ENCODE measurements at regions not wholly inside any gene's neighbourhood (a gene's known extent, or its start where the extent isn't known, plus 50 kb on each side); places are given as distances from the start of the nearest gene placed in this dataset.

- H2AFZ ChIP-seq (ENCODE audit: low read length), result no peak overlapping the region
- ATAC-seq (no peak), FAIRE-seq (no peak), DNase-seq (ENCODE audit: low spot score) (no peak)
- ChIA-PET CTCF (ENCODE audit: low intra/inter-chr PET ratio, low total read pairs) (no interaction called here), POLR2A (no interaction called here)
- H3K9me3 ChIP-seq (ENCODE audit: low read length), result no peaks in the 10 kb centered on the region
- no peaks in the 10 kb centered on the region for H3K79me2 ChIP-seq (ENCODE audit: insufficient read depth, low read length)
- H3K4me2 ChIP-seq (ENCODE audit: low read depth, low read length), result no peak overlapping the region
- H3K36me3 ChIP-seq (replicated peaks in 1 of 2; ENCODE audit: control insufficient read depth in 1 of 2, insufficient read depth in 2 of 2, low read length in 2 of 2), result no peaks in the 10 kb centered on the region
- intact Hi-C loops (cut with micrococcal nuclease; ENCODE audit: unreplicated experiment), result no loop called here
- H3K27ac ChIP-seq (ENCODE audit: extremely low read length, insufficient read depth, low read length), result no peak overlapping the region
- BruUV-seq (replicated peaks), result no TSS peak
- H3K4me1 ChIP-seq (ENCODE audit: insufficient read depth, low read length), result no peaks in the 10 kb centered on the region
- H4K20me1 ChIP-seq (ENCODE audit: insufficient read depth, low read length), result no peaks in the 10 kb centered on the region
- H3K9ac ChIP-seq (ENCODE audit: insufficient read depth, low read depth, low read length), result no peak overlapping the region
- H3K27me3 ChIP-seq (ENCODE audit: control insufficient read depth in 1 of 2, insufficient read depth in 2 of 2, low read length in 2 of 2), result no peaks in the 10 kb centered on the region
- no peak overlapping the region for H3K4me3 ChIP-seq (replicated peaks in 1 of 3; ENCODE audit: insufficient read depth in 1 of 3, low read depth in 2 of 3, low read length in 3 of 3)
- WGBS (ENCODE audit: low lambda C conversion rate), result 5% methylated on average over 4 of the region's 4 CpGs
- in situ Hi-C loops (cut with HindIII; ENCODE audit: extremely low pct_ligation_motif_present, low pct_unique_long_range_greater_than_20kb), result no loop called here
- no peak for TF ChIP-seq ZNF20 (CRISPR knock-in tag; IDR thresholded peaks at IDR 0.05)
- no peak for TF ChIP-seq MXI1 (IDR thresholded peaks at IDR 0.05; ENCODE audit: borderline replicate concordance, low read depth, low read length)
- TF ChIP-seq SALL1 (CRISPR knock-in tag; IDR thresholded peaks at IDR 0.05), result no peak
- TF ChIP-seq, protein P1, sequence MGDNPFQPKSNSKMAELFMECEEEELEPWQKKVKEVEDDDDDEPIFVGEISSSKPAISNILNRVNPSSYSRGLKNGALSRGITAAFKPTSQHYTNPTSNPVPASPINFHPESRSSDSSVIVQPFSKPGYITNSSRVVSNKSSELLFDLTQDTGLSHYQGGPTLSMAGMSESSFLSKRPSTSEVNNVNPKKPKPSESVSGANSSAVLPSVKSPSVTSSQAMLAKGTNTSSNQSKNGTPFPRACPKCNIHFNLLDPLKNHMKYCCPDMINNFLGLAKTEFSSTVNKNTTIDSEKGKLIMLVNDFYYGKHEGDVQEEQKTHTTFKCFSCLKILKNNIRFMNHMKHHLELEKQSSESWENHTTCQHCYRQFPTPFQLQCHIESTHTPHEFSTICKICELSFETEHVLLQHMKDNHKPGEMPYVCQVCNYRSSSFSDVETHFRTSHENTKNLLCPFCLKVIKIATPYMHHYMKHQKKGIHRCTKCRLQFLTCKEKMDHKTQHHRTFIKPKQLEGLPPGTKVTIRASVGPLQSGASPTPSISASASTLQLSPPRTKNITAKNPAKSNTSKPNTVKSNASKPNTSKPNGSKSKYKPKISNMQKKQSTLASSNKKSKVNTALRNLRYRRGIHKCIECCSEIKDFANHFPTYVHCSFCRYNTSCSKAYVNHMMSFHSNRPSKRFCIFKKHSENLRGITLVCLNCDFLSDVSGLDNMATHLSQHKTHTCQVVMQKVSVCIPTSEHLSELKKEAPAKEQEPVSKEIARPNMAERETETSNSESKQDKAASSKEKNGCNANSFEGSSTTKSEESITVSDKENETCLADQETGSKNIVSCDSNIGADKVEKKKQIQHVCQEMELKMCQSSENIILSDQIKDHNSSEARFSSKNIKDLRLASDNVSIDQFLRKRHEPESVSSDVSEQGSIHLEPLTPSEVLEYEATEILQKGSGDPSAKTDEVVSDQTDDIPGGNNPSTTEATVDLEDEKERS (CRISPR knock-in tag; IDR thresholded peaks at IDR 0.05), result no peak
- no peak for TF ChIP-seq SNAPC5 (CRISPR knock-in tag; IDR thresholded peaks at IDR 0.05; ENCODE audit: borderline replicate concordance)
- no peak for TF ChIP-seq ZNF205 (CRISPR knock-in tag; IDR thresholded peaks at IDR 0.05)
- no peak for TF ChIP-seq ZNF446 (CRISPR knock-in tag; IDR thresholded peaks at IDR 0.05)
- no peak for TF ChIP-seq ZFYVE20 (CRISPR knock-in tag; IDR thresholded peaks at IDR 0.05; ENCODE audit: borderline replicate concordance, low read depth)
- TF ChIP-seq PBX3 (CRISPR knock-in tag; IDR thresholded peaks at IDR 0.05; ENCODE audit: borderline replicate concordance), result no peak
- TF ChIP-seq, protein P2, sequence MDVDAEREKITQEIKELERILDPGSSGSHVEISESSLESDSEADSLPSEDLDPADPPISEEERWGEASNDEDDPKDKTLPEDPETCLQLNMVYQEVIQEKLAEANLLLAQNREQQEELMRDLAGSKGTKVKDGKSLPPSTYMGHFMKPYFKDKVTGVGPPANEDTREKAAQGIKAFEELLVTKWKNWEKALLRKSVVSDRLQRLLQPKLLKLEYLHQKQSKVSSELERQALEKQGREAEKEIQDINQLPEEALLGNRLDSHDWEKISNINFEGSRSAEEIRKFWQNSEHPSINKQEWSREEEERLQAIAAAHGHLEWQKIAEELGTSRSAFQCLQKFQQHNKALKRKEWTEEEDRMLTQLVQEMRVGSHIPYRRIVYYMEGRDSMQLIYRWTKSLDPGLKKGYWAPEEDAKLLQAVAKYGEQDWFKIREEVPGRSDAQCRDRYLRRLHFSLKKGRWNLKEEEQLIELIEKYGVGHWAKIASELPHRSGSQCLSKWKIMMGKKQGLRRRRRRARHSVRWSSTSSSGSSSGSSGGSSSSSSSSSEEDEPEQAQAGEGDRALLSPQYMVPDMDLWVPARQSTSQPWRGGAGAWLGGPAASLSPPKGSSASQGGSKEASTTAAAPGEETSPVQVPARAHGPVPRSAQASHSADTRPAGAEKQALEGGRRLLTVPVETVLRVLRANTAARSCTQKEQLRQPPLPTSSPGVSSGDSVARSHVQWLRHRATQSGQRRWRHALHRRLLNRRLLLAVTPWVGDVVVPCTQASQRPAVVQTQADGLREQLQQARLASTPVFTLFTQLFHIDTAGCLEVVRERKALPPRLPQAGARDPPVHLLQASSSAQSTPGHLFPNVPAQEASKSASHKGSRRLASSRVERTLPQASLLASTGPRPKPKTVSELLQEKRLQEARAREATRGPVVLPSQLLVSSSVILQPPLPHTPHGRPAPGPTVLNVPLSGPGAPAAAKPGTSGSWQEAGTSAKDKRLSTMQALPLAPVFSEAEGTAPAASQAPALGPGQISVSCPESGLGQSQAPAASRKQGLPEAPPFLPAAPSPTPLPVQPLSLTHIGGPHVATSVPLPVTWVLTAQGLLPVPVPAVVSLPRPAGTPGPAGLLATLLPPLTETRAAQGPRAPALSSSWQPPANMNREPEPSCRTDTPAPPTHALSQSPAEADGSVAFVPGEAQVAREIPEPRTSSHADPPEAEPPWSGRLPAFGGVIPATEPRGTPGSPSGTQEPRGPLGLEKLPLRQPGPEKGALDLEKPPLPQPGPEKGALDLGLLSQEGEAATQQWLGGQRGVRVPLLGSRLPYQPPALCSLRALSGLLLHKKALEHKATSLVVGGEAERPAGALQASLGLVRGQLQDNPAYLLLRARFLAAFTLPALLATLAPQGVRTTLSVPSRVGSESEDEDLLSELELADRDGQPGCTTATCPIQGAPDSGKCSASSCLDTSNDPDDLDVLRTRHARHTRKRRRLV (CRISPR knock-in tag; IDR thresholded peaks at IDR 0.05), result no peak
- TF ChIP-seq MYNN (CRISPR knock-in tag; IDR thresholded peaks at IDR 0.05; ENCODE audit: low read depth), result no peak
- TF ChIP-seq ZBTB20 (CRISPR knock-in tag; IDR thresholded peaks at IDR 0.05; ENCODE audit: borderline replicate concordance, low read depth), result no peak
- TF ChIP-seq ZNF772 (CRISPR knock-in tag; IDR thresholded peaks at IDR 0.05), result no peak
Observed at GRCh38 chrX:104392350-104392749, 137.6 kb upstream of the ESX1 start.
